ENCODE measurements at regions not wholly inside any gene's neighbourhood (a gene's known extent, or its start where the extent isn't known, plus 50 kb on each side); places are given as distances from the start of the nearest gene placed in this dataset.

DNA sequence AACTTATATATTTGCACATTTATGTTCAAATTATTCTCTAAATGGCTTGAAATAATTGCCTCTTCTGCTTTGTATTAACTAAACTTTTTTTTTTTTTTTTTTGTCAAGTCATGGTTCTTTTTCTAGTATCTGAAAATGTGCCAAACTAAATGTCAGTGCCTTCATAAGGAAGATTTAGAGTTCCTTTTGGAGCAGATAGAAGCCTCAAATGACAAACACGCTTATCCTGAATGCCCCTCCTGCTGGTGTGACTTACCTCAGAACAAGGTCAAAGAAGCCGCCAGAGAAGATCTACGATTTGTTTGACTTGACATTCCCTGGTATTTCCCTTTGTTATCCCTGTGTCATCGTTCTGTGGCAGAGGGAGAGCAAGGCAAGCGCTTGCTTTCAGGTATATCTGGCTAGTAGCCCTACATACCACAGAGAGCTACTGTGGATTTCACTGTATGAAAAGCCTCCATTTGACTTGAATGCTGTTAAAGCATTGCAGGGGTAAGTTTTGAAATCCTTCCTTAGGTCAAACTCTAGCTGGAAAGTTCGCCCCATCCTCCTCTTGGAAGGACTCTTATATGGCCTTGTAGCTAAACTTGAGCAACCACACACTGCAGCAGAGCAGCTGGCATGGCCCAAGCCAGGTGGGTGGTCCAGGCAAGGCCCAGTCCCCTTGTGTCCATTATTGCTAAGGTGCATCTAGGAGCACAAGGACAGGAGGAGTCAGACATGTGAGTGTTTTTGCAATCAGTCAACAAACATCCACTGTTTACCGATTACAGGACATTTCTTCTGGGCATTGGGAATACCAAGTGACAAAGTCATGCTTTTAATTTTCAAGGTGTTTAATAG, 285.4 kb upstream of the USP25 start (continued):
- TF ChIP-seq SP1 (IDR thresholded peaks at IDR 0.05) (no peak), SP1 (CRISPR knock-in tag; IDR thresholded peaks at IDR 0.05) (no peak), TGIF2 (CRISPR knock-in tag; IDR thresholded peaks at IDR 0.05) (peak; percentile 65; the same call in 1 of the 2 replicates), HNRNPUL1 (IDR thresholded peaks at IDR 0.05; ENCODE audit: low read depth, low read length) (no peak), DDIT3 (CRISPR knock-in tag; IDR thresholded peaks at IDR 0.05) (no peak), AGO2 (optimal IDR thresholded peaks at IDR 0.05; ENCODE audit: low read depth, low read length) (no peak), SIX4 (CRISPR knock-in tag; IDR thresholded peaks at IDR 0.05) (peak; percentile 58; the same call in 1 of the 2 replicates), ZNF431 (CRISPR knock-in tag; IDR thresholded peaks at IDR 0.05; ENCODE audit: borderline replicate concordance, low read depth) (0 out of 2 replicates have a peak, but pooled peaks have one; percentile 26), ZNF205 (CRISPR knock-in tag; IDR thresholded peaks at IDR 0.05) (peak; percentile 52; the same call in 1 of the 2 replicates), ZNF749 (CRISPR knock-in tag; IDR thresholded peaks at IDR 0.05; ENCODE audit: borderline replicate concordance) (no peak), ZNF563 (CRISPR knock-in tag; IDR thresholded peaks at IDR 0.05) (no peak), SETDB1 (CRISPR knock-in tag; IDR thresholded peaks at IDR 0.05; ENCODE audit: borderline replicate concordance) (no peak), SCMH1 (CRISPR knock-in tag; IDR thresholded peaks at IDR 0.05; ENCODE audit: borderline replicate concordance) (no peak), KMT2A (CRISPR knock-in tag; IDR thresholded peaks at IDR 0.05) (peak; percentile 75), WIZ (CRISPR knock-in tag; IDR thresholded peaks at IDR 0.05) (no peak), ZNF547 (CRISPR knock-in tag; IDR thresholded peaks at IDR 0.05) (no peak), HOXD1 (CRISPR knock-in tag; IDR thresholded peaks at IDR 0.05) (peak; percentile 70; the same call in 1 of the 2 replicates), FOXC1 (CRISPR knock-in tag; IDR thresholded peaks at IDR 0.05; ENCODE audit: borderline replicate concordance) (0 out of 2 replicates have a peak, but pooled peaks have one; percentile 41), ZKSCAN5 (CRISPR knock-in tag; IDR thresholded peaks at IDR 0.05) (no peak), ZNF430 (CRISPR knock-in tag; IDR thresholded peaks at IDR 0.05) (no peak), HINFP (CRISPR knock-in tag; IDR thresholded peaks at IDR 0.05; ENCODE audit: low read depth) (no peak), E2F1 (CRISPR knock-in tag; IDR thresholded peaks at IDR 0.05) (no peak), PRDM4 (CRISPR knock-in tag; IDR thresholded peaks at IDR 0.05; ENCODE audit: borderline replicate concordance) (no peak), FOXJ3 (CRISPR knock-in tag; IDR thresholded peaks at IDR 0.05; ENCODE audit: borderline replicate concordance) (peak; percentile 68; the same call in 1 of the 2 replicates), NR2F1 (CRISPR knock-in tag; IDR thresholded peaks at IDR 0.05) (peak in 1 of 2 experiments; percentile 32; a peak in 3 of 4 replicates)
